GM20000 (cell line): ENCODE measurements at regions not wholly inside any gene's neighbourhood (a gene's known extent, or its start where the extent isn't known, plus 50 kb on each side); places are given as distances from the start of the nearest gene placed in this dataset.

Source experiments
- DNase-seq: peaks from one replicate; pipeline ENCODE4 v3.0.0; 2012; ENCODE audit warnings: low spot score
- TF ChIP-seq, protein P1 (sequence below): IDR thresholded peaks from 2 replicates; pipeline ENCODE4 v1.5.1; 2012; ENCODE audit warnings: mild to moderate bottlenecking, control low read depth; ENCODE audit errors: extremely low read depth, missing control alignments

DNA sequence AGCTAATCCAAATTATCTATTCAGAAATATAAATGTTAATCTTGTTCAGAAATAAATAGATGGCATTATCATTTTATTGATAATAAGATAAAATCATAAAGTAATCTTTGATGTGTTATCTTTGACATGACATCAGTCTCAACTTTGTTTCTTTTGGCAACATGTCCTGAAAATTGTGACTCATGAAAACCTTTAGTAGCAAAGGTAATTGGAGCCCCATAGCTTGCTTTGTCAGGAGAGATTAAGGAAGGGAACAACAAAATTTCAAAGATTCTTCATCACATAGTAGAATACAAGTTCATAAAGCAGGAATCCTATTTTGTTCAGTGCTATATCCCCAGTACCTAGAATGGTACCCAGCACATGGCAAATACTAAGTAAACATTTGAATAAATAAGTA, 165.4 kb downstream of the KCNE4 start:
- TF ChIP-seq, protein P1, sequence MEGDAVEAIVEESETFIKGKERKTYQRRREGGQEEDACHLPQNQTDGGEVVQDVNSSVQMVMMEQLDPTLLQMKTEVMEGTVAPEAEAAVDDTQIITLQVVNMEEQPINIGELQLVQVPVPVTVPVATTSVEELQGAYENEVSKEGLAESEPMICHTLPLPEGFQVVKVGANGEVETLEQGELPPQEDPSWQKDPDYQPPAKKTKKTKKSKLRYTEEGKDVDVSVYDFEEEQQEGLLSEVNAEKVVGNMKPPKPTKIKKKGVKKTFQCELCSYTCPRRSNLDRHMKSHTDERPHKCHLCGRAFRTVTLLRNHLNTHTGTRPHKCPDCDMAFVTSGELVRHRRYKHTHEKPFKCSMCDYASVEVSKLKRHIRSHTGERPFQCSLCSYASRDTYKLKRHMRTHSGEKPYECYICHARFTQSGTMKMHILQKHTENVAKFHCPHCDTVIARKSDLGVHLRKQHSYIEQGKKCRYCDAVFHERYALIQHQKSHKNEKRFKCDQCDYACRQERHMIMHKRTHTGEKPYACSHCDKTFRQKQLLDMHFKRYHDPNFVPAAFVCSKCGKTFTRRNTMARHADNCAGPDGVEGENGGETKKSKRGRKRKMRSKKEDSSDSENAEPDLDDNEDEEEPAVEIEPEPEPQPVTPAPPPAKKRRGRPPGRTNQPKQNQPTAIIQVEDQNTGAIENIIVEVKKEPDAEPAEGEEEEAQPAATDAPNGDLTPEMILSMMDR = no peak
- DNase-seq = no peak

- no peak for DNase-seq
- TF ChIP-seq, protein P1 = no peak
Measured at GRCh38 chr2:223218587-223219178, 166.7 kb downstream of the KCNE4 start.

DNA sequence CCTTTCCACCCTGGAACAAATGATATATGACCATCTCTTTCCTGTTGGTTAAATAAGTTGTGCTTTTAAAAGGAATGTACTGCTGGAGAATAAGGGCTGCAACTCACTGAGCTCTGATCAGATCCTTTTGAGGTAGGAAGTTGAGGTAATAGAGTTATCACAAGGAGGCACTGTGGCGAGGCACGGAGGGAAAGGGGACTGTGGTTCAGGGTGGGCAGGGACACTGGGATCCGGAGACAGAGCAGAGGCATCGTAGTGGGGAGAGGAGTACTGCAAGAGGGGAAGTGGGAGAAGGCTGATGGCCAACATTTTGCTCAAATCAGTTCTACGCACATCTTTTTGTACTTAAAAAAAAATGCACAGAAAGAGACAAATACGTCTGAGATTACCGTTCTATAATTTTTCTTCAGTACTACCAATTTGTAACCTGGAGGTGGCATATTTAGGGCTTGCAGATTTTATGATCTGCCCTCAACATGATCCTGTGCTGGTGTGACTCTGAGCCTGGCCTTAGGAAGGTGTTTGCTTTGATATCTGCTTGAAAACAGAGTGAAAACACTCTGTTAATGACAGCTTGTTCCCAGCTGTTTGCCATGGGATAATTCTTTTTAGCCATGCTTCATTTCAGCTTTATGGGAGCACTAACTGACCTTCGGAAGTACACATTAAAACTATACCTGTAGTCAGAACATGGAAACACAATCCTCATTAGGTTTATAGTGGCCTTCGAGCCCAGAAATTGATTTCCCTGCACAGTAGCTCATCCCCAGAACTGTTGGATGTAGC, 168.1 kb downstream of the KCNE4 start:
- DNase-seq = no peak
- TF ChIP-seq, protein P1 = no peak

DNA sequence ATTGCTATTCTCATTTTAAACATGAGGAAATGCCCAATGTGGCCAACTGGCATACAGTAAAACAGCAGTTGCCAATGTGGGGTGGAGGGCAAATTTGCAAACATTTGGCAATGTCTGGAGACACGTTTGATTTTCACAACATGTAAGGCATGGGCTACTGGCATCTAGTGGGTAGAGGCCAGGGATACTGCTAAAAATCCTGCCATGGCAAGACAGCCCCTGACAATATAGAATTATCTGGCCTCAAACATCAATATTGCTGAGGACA, 168.6 kb downstream of the KCNE4 start:
- DNase-seq = no peak
- TF ChIP-seq, protein P1 = no peak

DNA sequence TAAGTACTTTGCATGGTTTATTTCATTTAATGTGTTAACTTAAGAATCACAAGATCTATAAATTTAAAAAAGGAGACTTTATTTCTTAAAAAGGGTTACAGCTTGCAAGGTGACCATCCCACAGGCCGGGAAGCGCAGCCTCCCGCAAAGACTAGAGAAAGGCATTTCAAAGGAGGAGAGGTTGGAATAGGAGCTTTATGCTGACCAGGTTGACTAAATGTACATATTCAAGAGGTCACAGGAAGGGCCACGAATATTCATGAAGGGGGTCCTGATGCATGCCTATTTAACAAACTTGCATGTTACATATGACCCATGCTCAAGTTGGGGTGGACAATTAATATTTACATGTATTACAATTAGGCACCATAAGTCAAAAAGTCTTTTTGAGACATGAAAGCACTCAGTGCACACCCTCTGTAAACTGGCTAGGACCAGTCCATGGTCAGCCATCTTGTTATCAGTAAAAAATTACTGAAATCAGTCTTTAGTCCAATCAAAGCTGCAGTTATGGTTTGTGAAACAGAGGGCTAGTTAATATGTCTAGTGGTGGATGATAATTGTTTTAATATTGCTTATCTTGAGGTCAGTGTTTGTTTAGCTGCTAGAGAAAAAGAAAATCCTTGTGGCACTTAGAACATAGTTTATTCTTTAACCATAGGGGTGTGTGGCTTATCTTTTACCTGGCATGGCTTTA, 169.3 kb downstream of the KCNE4 start:
- TF ChIP-seq, protein P1 = no peak
- DNase-seq = no peak

GRCh38 chr2:223222397-223222796, 170.4 kb downstream of the KCNE4 start:
- TF ChIP-seq, protein P1 = no peak
- no peak for DNase-seq

DNA sequence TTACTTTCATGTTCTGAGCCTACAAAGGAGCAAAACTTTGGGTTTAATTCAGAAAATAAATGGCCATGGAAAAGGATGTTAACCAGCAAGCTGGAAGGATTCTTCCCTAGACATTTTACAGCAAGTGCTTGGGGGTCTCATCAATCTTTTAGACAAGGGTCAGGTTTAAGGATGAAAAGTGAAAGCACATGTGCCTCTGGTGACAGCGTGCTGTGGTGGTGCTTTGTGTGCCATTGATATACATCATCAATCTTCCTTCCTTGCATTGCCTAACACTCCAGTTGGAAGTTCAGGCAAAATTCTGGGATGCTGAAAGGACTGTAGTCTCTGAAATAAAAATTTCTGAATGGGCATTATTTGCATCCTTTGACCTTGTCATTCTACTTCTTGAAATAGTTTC, 171.2 kb downstream of the KCNE4 start:
- DNase-seq = no peak
- TF ChIP-seq, protein P1 = no peak
